Lower lobe of right lung (tissue), 2 donors: ENCODE measurements at regions not wholly inside any gene's neighbourhood (a gene's known extent, or its start where the extent isn't known, plus 50 kb on each side); places are given as distances from the start of the nearest gene placed in this dataset.

Experiments
- ATAC-seq, 2 donors: fragments of 200-7000 bp; cut with Tn5 transposase; one replicate each; pipeline ENCODE4 v1.9.1; 2020 to 2022; ENCODE audit warnings: mild to moderate bottlenecking in 2 of 2, moderate library complexity in 2 of 2
- DNase-seq: peaks from one replicate; pipeline ENCODE4 v3.0.0-alpha.2; 2020
- H3K27ac ChIP-seq: fragments of 200-600 bp; one replicate; pipeline ENCODE4 v1.8.0; 2022
- H3K27me3 ChIP-seq: fragments of 200-600 bp; one replicate; pipeline ENCODE4 v1.8.0; 2022; ENCODE audit warnings: low read depth
- H3K36me3 ChIP-seq: fragments of 200-600 bp; one replicate; pipeline ENCODE4 v1.8.0; 2022; ENCODE audit warnings: mild to moderate bottlenecking
- H3K4me1 ChIP-seq: fragments of 200-600 bp; one replicate; pipeline ENCODE4 v1.8.0; 2022
- H3K4me3 ChIP-seq: fragments of 200-600 bp; one replicate; pipeline ENCODE4 v1.8.0; 2022; ENCODE audit warnings: mild to moderate bottlenecking
- H3K9me3 ChIP-seq: fragments of 200-600 bp; one replicate; pipeline ENCODE4 v1.8.0; 2022
- intact Hi-C: fragments of 100-400 bp; cut with DNase I; formaldehyde crosslinking; loops from one replicate; pipeline ENCODE4 v1.11.0; 2022
- TF ChIP-seq, protein P1 (sequence below): fragments of 200-600 bp; IDR thresholded peaks from one replicate; pipeline ENCODE4 v1.8.0; 2022; ENCODE audit warnings: antibody characterized with exemption, mild to moderate bottlenecking
- donor health status: DM: no; HTN: yes; CAD: no; lungs with severe emphysema.

DNA sequence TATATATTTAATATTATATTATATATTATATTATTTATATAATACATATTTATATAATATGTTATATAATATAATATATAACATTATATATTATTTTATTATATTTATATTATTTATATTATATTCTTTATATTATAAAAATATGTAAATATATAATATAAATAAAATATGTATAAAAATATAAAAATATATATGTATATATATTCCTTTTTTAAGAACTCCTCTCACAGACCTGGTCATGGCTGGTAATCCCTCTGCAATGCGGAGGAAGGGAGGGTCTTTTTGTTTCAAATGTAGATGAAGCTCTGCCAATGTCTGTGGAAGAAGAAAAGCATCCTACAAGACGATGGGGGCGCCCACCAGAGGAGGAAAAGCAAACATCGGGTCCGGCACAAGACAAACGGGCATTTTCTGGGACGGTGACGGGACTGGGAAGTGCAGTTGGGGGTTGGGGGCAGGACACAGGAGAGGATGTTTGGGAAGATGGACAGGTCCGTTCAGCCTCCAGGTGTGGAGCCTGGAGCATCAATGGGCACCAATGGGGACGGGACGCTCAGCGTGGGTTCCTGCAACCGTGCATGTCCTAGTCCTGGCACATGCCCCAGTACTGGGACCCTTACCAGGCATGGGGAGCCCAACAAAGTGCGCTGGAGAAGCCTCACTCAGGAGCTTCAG lies 194.0 kb downstream of the IRX1 start:
- intact Hi-C loops, result no loop called here
- Histone ChIP-seq H3K27ac (no peak overlapping the region), H3K36me3 (no peaks in the 10 kb centered on the region), H3K9me3 (no peaks in the 10 kb centered on the region), H3K4me1 (no peaks in the 10 kb centered on the region), H3K4me3 (no peak overlapping the region), H3K27me3 (no peaks in the 10 kb centered on the region)
- TF ChIP-seq, protein P1, sequence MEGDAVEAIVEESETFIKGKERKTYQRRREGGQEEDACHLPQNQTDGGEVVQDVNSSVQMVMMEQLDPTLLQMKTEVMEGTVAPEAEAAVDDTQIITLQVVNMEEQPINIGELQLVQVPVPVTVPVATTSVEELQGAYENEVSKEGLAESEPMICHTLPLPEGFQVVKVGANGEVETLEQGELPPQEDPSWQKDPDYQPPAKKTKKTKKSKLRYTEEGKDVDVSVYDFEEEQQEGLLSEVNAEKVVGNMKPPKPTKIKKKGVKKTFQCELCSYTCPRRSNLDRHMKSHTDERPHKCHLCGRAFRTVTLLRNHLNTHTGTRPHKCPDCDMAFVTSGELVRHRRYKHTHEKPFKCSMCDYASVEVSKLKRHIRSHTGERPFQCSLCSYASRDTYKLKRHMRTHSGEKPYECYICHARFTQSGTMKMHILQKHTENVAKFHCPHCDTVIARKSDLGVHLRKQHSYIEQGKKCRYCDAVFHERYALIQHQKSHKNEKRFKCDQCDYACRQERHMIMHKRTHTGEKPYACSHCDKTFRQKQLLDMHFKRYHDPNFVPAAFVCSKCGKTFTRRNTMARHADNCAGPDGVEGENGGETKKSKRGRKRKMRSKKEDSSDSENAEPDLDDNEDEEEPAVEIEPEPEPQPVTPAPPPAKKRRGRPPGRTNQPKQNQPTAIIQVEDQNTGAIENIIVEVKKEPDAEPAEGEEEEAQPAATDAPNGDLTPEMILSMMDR, result no peak
- DNase-seq (no peak), ATAC-seq (no peak)

DNA sequence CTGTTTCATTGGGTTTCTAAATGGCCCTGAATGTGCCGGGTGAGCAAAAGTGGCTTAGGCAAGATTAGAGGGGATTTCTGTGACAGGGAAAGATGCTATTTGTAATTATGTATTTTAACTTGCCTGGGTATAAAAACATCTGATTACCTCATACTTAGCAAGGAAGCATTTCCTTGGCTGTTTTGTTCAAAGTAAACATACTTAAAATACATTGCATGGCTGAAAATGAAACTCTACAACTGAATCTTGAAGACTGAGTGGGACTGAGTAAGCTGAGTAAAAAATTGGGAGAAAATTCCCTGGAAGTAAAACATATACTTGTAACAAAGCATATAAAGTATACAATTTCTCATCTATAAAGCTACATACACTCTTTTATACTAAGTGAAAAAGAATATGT lies 197.5 kb downstream of the IRX1 start:
- no peak for ATAC-seq
- TF ChIP-seq, protein P1, result no peak
- Histone ChIP-seq H3K4me3 (no peak overlapping the region), H3K9me3 (no peaks in the 10 kb centered on the region), H3K27me3 (no peaks in the 10 kb centered on the region), H3K27ac (no peak overlapping the region), H3K4me1 (no peaks in the 10 kb centered on the region), H3K36me3 (no peaks in the 10 kb centered on the region)
- intact Hi-C loops, result no loop called here
- DNase-seq, result no peak

DNA sequence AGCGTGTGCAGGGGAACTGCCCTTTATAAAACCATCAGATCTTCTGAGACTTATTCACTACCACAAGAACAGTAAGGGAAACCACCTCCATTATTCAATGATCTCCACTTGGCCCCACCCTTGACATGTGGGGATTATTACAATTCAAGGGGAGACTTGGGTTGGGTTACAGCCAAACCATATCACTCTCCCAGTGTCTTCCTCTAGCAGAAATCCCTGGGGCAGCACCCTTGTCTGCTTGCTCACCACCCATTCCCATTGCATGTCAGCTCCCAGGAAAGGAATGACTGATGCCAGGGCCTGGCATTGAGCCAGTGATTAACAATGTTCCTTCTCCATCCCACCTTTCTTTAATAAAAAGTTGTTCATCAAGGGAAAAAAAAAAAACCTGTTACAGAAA lies 199.0 kb downstream of the IRX1 start:
- intact Hi-C loops, result no loop called here
- Histone ChIP-seq H3K36me3 (no peaks in the 10 kb centered on the region), H3K27me3 (no peaks in the 10 kb centered on the region), H3K9me3 (no peaks in the 10 kb centered on the region), H3K27ac (no peak overlapping the region), H3K4me1 (no peaks in the 10 kb centered on the region), H3K4me3 (no peak overlapping the region)
- TF ChIP-seq, protein P1, result no peak
- ATAC-seq (no peak), DNase-seq (no peak)

DNA sequence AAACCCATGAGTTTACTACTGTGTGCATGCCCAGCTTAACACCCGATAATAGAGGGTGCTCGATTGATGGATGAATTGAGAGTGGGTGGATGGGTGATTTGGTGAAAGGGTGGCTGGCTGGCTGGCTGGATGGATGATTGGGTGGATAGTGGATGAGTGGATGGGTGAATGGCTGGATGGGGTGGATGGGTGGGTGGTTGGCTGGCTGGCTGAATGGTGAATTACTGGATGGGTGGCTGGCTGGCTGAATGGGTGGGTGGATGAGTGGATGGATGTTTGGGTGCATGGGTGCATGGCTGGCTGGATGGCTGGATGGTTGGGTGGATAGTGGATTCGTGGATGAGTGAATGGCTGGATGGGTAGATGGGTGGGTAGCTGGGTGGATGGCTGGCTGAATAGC lies 201.1 kb downstream of the IRX1 start:
- no peak overlapping the region for H3K4me3 ChIP-seq
- no peak overlapping the region for H3K27ac ChIP-seq
- DNase-seq (no peak), ATAC-seq (no peak)
- H3K9me3 ChIP-seq, result no peaks in the 10 kb centered on the region
- intact Hi-C loops, result no loop called here
- H3K36me3 ChIP-seq, result no peaks in the 10 kb centered on the region
- H3K4me1 ChIP-seq, result no peaks in the 10 kb centered on the region
- TF ChIP-seq, protein P1, result no peak
- no peaks in the 10 kb centered on the region for H3K27me3 ChIP-seq

DNA sequence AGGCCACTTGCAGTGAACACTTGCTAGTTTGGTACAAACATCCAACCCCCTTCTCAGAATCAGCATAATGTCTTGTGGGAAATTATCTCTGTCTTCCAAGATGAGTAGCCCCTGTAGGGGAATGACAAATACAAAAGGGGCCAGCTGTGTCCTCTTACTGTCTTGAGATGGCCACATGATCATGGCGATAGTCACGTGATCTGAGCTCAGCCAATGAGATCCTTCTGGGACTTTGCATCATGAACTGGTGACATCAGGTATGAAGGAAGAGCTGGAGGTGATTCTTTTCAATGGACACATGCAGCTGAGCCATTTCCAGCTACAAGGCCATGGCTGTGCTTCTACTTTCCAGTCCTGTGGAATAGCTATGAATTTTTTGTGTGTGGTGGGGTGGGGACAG lies 206.3 kb downstream of the IRX1 start:
- H3K9me3 ChIP-seq, result no peaks in the 10 kb centered on the region
- no peak overlapping the region for H3K27ac ChIP-seq
- H3K36me3 ChIP-seq, result no peaks in the 10 kb centered on the region
- TF ChIP-seq, protein P1, result no peak
- DNase-seq (no peak), ATAC-seq (no peak)
- H3K27me3 ChIP-seq, result no peaks in the 10 kb centered on the region
- intact Hi-C loops, result no loop called here
- H3K4me3 ChIP-seq, result no peak overlapping the region
- H3K4me1 ChIP-seq, result no peaks in the 10 kb centered on the region
